ENCODE measurements at regions not wholly inside any gene's neighbourhood (a gene's known extent, or its start where the extent isn't known, plus 50 kb on each side); places are given as distances from the start of the nearest gene placed in this dataset.
"Not testable (repeated sequence)": the region's sequence is repeated elsewhere in the genome, so short reads cannot be mapped to it uniquely, and the experiment has no call there.

DNA sequence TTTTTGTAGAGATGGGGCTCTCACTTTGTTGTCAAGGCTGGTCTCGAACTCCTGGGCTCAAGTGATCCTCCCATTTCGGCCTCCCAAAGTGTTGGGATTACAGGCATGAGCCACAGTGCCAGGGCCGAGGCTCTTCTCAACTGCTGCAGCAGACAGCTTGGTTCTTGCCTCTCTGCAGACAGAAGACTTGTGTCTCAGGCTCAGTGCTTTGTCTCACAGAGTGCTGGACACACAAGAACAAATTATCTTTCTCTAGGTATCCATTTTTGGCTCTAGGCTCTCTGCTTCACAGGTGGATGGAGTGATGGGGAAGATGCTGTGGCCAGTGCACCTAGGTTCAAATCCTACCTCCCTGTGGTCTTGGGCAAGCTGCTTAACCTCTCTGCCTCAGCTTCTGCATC is 80.8 kb upstream of the RNU2-1 start:
- Histone ChIP-seq H3K27ac (no peak overlapping the region), H3K4me3 (no peak overlapping the region), H3K36me3 (no peaks in the 10 kb centered on the region), H3K9me3 (peaks cover 1% of the 10 kb centered on the region), H3K27me3 (ENCODE audit: low read depth) (no peaks in the 10 kb centered on the region), H3K4me1 (no peaks in the 10 kb centered on the region)
- DNase-seq (no peak), ATAC-seq (no peak)
- intact Hi-C loops (cut with DNase I), result no loop called here
- TF ChIP-seq, protein P1, sequence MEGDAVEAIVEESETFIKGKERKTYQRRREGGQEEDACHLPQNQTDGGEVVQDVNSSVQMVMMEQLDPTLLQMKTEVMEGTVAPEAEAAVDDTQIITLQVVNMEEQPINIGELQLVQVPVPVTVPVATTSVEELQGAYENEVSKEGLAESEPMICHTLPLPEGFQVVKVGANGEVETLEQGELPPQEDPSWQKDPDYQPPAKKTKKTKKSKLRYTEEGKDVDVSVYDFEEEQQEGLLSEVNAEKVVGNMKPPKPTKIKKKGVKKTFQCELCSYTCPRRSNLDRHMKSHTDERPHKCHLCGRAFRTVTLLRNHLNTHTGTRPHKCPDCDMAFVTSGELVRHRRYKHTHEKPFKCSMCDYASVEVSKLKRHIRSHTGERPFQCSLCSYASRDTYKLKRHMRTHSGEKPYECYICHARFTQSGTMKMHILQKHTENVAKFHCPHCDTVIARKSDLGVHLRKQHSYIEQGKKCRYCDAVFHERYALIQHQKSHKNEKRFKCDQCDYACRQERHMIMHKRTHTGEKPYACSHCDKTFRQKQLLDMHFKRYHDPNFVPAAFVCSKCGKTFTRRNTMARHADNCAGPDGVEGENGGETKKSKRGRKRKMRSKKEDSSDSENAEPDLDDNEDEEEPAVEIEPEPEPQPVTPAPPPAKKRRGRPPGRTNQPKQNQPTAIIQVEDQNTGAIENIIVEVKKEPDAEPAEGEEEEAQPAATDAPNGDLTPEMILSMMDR (IDR thresholded peaks at IDR 0.05), result no peak

DNA sequence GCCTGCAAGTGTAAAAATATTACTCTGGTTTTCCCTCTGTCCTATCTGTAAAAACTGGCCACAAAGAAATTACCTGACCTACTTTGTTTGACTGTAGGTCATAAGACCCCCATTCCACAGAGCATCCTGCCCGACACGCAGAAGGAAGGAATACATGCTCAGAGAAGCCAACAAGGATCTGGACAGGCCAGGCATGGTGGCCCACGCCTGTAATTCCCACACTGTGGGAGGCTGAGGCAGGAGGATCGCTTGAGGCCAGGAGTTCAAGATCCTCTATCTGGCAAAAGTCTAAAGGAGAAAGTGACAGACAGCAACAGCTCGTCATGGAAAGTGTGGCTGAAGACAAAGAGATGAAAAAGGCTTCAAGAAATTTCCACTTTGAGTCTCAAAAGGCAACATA is 78.2 kb upstream of the RNU2-1 start:
- H3K4me3 ChIP-seq, result no peak overlapping the region
- no peaks in the 10 kb centered on the region for H3K4me1 ChIP-seq
- no peaks in the 10 kb centered on the region for H3K27me3 ChIP-seq (ENCODE audit: low read depth)
- H3K27ac ChIP-seq, result no peak overlapping the region
- H3K9me3 ChIP-seq, result no peaks in the 10 kb centered on the region
- intact Hi-C loops (cut with DNase I), result no loop called here
- H3K36me3 ChIP-seq, result no peaks in the 10 kb centered on the region
- TF ChIP-seq, protein P1 (IDR thresholded peaks at IDR 0.05), result no peak
- ATAC-seq (no peak), DNase-seq (no peak)

DNA sequence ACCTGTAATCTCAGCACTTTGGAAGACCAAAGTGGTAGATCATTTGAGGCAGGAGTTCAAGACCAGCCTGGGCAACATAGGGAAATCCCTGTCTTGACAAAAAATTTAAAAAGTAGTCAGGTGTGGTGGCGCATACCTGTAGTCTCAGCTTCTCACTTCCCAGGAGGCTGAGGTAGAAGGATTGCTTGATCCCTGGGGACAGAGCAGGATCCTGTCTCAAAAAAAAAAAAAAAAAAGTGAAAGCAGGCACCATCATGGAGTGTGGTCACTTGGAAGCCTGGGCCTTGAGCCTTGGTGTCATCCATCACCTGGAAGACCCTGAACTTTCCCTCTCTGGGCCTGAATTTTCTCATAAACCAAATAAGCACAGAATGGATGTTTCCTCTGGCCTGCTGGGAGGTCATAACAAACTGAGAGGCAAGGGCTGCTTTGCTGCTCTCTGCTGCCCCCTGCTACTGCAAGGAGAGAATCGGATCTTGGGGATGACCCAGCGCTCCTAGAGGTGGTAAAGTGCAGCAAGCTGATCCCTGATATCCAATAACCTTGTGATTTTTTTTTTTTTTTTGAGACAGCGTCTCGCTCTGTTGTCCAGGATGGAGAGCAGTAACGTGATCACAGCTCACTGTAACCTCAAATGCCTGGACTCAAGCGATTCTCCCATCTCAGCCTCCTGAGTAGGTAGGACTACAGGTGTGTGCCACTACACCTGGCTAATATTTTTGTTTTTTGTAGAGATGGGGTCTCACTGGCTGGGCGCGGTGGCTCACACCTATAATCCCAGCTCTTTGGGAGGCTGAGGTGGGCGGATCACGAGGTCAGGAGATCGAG is 75.9 kb upstream of the RNU2-1 start:
- H3K9me3 ChIP-seq, result no peaks in the 10 kb centered on the region
- DNase-seq (no peak), ATAC-seq (no peak)
- H3K27ac ChIP-seq, result no peak overlapping the region
- no peak overlapping the region for H3K4me3 ChIP-seq
- no peaks in the 10 kb centered on the region for H3K4me1 ChIP-seq
- H3K27me3 ChIP-seq (ENCODE audit: low read depth), result no peaks in the 10 kb centered on the region
- H3K36me3 ChIP-seq, result no peaks in the 10 kb centered on the region
- TF ChIP-seq, protein P1 (IDR thresholded peaks at IDR 0.05), result no peak
- intact Hi-C loops (cut with DNase I), result no loop called here

DNA sequence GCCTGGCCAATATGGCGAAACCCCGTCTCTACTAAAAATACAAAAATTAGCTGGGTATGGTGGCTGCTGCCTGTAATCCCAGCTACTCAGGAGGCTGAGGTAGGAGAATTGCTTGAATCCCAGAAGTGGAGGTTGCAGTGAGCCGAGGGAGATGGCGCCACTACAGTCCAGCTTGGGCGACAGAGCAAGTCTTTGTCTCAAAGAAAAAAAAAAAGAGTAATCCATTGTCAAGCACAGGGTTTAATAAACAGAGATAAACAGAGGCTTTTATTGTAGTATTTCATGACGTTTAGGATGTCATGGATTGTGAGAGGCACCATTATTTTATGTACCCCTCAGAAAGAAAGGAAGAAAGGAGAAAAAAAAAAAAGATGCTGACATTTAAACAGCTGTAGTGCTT is 75.2 kb upstream of the RNU2-1 start:
- H3K36me3 ChIP-seq, result no peaks in the 10 kb centered on the region
- no peaks in the 10 kb centered on the region for H3K27me3 ChIP-seq (ENCODE audit: low read depth)
- intact Hi-C loops (cut with DNase I), result no loop called here
- no peak overlapping the region for H3K4me3 ChIP-seq
- H3K27ac ChIP-seq, result no peak overlapping the region
- ATAC-seq (no peak), DNase-seq (no peak)
- no peaks in the 10 kb centered on the region for H3K9me3 ChIP-seq
- TF ChIP-seq, protein P1 (IDR thresholded peaks at IDR 0.05), result no peak
- no peaks in the 10 kb centered on the region for H3K4me1 ChIP-seq

DNA sequence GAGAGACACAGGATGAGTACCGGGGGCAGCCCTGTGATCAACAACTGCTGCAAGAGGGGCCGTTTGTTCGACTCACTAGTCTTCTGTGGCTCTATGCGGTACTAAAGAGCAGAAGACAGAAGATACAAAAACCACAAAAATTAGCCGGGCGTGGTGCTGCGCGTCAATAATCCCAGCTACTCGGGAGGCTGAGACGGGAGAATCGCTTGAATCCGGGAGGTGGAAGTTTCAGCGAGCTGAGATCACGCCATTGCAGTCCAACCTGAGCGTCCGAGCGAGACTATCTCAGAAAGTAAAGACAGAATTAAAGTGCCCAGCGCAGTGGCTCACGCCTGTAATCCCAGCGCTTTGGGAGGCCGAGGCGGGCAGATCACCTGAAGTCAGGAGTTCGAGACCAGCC is 71.0 kb upstream of the RNU2-1 start:
- not testable (repeated sequence) for DNase-seq, H3K36me3 ChIP-seq, ATAC-seq

DNA sequence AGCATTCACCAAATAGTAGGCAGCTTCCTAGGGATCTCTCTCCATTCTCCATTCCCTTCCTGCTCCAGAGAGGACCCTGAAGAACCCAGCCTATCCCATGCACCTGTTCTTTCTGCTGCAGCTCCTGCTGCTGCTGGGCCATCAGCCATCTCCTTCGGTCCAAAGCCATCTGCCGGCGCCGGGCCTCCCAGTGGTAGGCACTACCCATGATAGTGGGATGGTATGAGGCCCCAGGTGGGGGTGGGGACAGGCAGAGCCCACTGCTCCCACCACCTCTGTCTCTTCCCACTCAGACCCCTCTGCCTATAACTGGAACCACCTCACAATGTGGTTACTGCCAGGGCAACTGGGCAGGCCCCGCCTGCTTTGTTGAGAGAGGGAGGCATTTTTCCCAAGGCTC is 69.3 kb upstream of the RNU2-1 start:
- intact Hi-C loops (cut with DNase I); H3K9me3 ChIP-seq; H3K27me3 ChIP-seq (ENCODE audit: low read depth); H3K4me1 ChIP-seq; H3K4me3 ChIP-seq; H3K27ac ChIP-seq; H3K36me3 ChIP-seq; DNase-seq: not testable (repeated sequence)
- ATAC-seq, result peak in 1 of 2 donors; percentile 21

More for the DNA sequence above, 71.0 kb upstream of the RNU2-1 start:
- H3K4me3 ChIP-seq; H3K4me1 ChIP-seq; H3K27ac ChIP-seq; H3K27me3 ChIP-seq (ENCODE audit: low read depth); H3K9me3 ChIP-seq; intact Hi-C loops (cut with DNase I): not testable (repeated sequence)

DNA sequence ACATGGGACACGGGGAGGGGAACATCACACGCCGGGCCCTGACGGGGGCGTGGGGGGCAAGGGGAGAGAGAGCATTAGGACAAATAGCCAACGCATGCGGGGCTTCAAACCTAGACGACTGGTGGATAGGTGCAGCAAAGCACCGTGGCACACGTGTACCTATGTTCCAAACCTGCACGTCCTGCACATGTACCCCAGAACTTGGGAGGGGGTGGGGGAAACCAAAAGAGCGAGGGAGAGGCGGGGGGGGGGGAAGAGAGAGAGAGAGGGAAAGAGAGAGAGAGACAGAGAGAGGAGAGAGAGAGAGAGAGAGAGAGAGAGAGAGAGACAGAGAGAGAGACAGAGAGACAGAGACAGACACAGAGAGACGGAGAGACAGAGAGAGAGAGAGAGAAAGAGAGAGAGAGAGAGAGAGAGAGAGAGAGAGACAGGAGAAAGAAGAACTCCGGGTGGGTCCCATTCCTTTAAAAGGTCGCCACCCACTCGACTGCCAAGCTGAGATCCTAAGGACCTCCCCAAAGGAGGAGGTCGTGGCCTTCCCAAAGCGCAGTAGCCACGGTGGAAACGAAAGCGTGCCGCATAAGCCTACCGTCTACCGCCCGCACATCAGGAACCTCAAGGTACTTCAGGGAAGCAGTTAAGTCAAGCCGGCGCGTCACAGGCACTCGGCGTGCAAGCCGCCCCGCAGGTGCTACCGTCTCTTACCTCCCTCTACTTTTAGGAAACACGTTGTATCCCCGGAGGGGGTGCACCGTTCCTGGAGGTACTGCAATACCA is 65.7 kb upstream of the RNU2-1 start:
- H3K36me3 ChIP-seq; intact Hi-C loops (cut with DNase I); DNase-seq; ATAC-seq; H3K4me3 ChIP-seq; H3K9me3 ChIP-seq; H3K27ac ChIP-seq; H3K27me3 ChIP-seq (ENCODE audit: low read depth); H3K4me1 ChIP-seq: not testable (repeated sequence)

DNA sequence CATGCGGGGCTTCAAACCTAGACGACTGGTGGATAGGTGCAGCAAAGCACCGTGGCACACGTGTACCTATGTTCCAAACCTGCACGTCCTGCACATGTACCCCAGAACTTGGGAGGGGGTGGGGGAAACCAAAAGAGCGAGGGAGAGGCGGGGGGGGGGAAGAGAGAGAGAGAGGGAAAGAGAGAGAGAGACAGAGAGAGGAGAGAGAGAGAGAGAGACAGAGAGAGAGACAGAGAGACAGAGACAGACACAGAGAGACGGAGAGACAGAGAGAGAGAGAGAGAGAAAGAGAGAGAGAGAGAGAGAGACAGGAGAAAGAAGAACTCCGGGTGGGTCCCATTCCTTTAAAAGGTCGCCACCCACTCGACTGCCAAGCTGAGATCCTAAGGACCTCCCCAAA is 55.9 kb upstream of the RNU2-1 start:
- H3K4me1 ChIP-seq; intact Hi-C loops (cut with DNase I); H3K4me3 ChIP-seq; H3K27me3 ChIP-seq (ENCODE audit: low read depth); DNase-seq; H3K27ac ChIP-seq; H3K9me3 ChIP-seq; H3K36me3 ChIP-seq: not testable (repeated sequence)
- ATAC-seq, result peak in 1 of 2 donors; percentile 53

DNA sequence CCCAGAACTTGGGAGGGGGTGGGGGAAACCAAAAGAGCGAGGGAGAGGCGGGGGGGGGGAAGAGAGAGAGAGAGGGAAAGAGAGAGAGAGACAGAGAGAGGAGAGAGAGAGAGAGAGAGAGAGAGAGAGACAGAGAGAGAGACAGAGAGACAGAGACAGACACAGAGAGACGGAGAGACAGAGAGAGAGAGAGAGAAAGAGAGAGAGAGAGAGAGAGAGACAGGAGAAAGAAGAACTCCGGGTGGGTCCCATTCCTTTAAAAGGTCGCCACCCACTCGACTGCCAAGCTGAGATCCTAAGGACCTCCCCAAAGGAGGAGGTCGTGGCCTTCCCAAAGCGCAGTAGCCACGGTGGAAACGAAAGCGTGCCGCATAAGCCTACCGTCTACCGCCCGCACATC is 49.8 kb upstream of the RNU2-1 start:
- H3K36me3 ChIP-seq; H3K4me3 ChIP-seq; H3K27ac ChIP-seq; H3K9me3 ChIP-seq; DNase-seq; ATAC-seq; H3K27me3 ChIP-seq (ENCODE audit: low read depth); H3K4me1 ChIP-seq; intact Hi-C loops (cut with DNase I): not testable (repeated sequence)

Measured in lower lobe of right lung (tissue), 2 donors.